ENCODE measurements at regions not wholly inside any gene's neighbourhood (a gene's known extent, or its start where the extent isn't known, plus 50 kb on each side); places are given as distances from the start of the nearest gene placed in this dataset.
"Not testable (repeated sequence)": the region's sequence is repeated elsewhere in the genome, so short reads cannot be mapped to it uniquely, and the experiment has no call there.

DNA sequence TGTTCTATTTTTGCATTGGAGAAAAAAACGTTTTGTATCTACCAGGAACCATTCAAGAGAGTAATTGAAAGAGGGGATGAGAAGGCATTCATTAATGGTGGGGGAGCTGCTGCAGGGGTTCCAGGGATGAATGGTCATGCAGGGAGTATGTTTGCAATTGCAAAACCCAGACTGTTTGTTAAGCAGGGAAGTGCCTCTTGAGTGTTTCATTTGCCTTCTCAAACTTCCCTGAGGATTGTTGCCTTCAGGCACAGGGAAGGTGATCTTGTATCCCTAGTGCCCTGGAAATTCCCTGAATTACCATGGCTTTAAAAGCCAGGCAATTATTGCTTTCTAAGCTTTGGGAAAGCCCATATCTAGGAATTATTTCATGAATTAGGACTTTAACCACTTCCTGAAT lies 172.7 kb upstream of the NLGN4Y start:
- DNase-seq (ENCODE audit: low read depth in 3 of 3, low spot score in 1 of 3) = no peak

DNA sequence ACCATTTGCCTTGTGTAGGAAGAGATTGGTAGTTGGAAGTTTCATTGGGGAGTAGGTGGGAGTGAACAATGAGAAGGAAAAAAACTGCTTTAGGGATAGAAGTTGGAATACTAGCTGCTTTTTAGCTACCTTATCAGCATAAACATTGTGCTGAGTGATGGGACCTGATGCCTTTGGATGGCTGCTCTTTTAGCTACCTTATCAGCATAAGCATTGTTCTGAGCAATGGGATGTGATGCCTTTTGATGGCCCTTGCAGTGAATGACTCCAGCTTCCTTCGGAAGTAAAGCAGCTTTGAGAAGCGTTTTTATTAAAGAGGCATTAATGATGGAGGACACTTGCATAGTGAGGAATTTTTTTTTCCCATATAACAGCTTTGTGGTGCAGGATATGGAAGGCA lies 168.2 kb upstream of the NLGN4Y start:
- DNase-seq (ENCODE audit: low read depth in 3 of 3, low spot score in 1 of 3) = no peak

- DNase-seq (ENCODE audit: low read depth in 3 of 3, low spot score in 1 of 3) = no peak
Observed at GRCh38 chrY:14360748-14361500, 163.4 kb upstream of the NLGN4Y start.

- no peak for DNase-seq (ENCODE audit: low read depth in 3 of 3, low spot score in 1 of 3)
Observed at GRCh38 chrY:14373608-14374007, 150.7 kb upstream of the NLGN4Y start.

- no peak for DNase-seq (ENCODE audit: low read depth in 3 of 3, low spot score in 1 of 3)
Observed at GRCh38 chrY:14378217-14378616, 146.1 kb upstream of the NLGN4Y start.

GRCh38 chrY:14410549-14411030 lies 113.7 kb upstream of the NLGN4Y start:
- not testable (repeated sequence) for DNase-seq (ENCODE audit: low read depth in 3 of 3, low spot score in 1 of 3)

DNA sequence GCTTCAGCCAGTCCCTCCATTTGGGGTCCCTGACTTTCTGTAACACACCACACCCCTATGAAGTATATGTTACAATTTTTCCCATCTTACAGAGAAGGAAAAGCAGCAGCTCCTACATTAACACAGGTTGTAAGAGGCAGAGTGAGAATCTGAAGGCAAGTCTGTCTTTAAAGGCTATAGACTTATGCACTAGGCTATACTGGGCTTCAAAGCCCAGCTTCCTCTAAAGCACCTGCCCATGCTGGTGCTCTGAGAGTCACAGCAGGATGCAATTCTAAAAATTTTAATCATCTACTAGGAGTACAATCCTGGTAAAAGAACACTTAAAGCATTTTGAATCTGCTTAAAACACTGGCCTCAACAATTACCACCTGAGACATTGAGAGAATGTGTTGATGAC lies 113.0 kb upstream of the NLGN4Y start:
- DNase-seq (ENCODE audit: low read depth in 3 of 3, low spot score in 1 of 3) = no peak

GRCh38 chrY:14436546-14436945 lies 87.8 kb upstream of the NLGN4Y start:
- DNase-seq (ENCODE audit: low read depth in 3 of 3, low spot score in 1 of 3) = no peak

DNA sequence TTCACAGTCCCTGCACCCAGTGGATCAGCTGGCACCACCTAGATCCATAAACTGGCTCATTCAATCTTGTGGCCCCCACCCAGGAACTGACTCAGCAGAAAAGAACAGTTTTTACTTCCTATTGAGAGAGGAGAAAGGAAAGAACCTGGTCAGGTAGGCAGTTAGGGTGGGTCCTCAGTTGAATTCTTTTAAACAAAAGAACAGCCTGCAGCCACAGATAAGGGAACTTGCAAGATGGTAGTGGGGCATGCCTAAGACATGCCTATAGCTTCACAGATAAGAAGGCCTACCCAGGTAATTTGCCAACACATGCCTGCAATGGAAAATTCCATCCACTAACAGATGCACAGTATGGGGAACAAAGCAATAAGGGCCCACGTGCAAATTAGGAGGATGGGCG lies 86.7 kb upstream of the NLGN4Y start:
- no peak for DNase-seq (ENCODE audit: low read depth in 3 of 3, low spot score in 1 of 3)

DNA sequence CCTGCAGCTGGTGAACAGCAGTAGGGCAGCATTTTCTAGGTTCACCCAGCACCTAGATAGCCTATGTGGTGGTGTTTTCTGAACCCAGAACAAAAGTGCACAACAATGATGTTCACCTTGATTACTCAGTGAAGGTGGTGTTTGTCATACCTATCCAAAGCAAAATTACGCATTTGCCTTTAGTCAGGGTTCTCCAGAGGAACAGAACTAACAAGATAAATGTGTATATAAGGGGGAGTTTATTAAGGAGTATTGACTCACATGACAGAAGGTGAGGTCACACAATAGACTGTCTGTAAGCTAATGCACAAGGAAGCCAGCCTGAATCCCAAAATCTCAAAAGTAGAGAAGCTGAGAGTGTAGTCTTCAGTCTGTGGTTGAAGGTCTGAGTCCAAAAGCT lies 85.9 kb upstream of the NLGN4Y start:
- no peak for DNase-seq (ENCODE audit: low read depth in 3 of 3, low spot score in 1 of 3)

DNA sequence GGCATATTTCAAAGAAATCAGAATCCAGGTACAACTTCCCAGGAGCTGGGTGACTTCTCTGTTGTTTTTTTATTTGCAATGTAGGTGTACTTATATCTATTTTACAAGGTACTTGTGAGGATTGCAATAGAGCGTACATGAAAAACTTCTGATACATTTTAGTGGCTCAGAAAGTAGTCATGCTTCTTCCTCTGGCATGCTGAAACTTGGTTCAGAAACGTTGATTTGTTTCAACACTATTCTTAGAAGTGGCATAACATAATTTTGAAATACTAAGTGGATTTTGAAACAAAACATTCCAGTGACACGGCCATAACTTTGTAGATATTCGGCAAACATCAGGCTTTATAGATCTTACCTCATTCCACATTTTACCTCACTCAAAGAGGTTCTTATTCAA lies 79.8 kb upstream of the NLGN4Y start:
- DNase-seq (ENCODE audit: low read depth in 3 of 3, low spot score in 1 of 3) = no peak

DNA sequence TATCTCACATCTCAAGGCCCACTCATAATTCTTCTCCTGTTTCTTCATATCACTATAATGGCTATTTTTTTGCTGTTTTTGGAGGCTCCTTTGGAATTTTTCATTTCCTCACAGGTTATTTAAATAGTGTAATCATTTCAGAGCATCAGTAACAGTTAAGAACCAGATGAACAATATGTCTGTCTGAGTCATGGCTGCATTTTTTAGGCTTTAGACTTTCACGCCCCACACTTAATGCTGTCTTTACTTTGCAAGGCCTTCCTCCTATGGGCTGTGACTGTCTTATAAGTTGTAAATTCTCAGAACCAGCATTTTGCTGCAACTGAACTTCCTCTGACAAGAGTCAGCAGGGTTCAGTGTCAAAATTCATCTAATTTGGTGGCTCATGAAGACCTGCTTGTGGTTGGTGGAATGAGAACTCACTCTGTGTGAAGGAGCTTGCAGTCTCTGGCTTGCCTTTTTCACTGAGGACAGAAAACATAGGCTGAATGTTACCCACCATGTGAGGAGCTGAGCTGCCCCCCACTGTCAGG lies 56.1 kb upstream of the NLGN4Y start:
- DNase-seq (ENCODE audit: low read depth in 3 of 3, low spot score in 1 of 3) = no peak

GRCh38 chrY:14472421-14472820 lies 51.9 kb upstream of the NLGN4Y start:
- no peak for DNase-seq (ENCODE audit: low read depth in 3 of 3, low spot score in 1 of 3)

- DNase-seq (ENCODE audit: low read depth in 3 of 3, low spot score in 1 of 3) = no peak
Observed at GRCh38 chrY:14473320-14473719, 51.0 kb upstream of the NLGN4Y start.

Measured in stimulated activated CD4-positive, alpha-beta T cell treated with anti-CD3 and anti-CD28 coated beads, TNF-alpha, amount 100 ng/mL, for 1 hour (primary cell).